ENCODE measurements at regions not wholly inside any gene's neighbourhood (a gene's known extent, or its start where the extent isn't known, plus 50 kb on each side); places are given as distances from the start of the nearest gene placed in this dataset.
"Not testable (repeated sequence)": the region's sequence is repeated elsewhere in the genome, so short reads cannot be mapped to it uniquely, and the experiment has no call there.

- no peak for ATAC-seq
- H3K4me1 ChIP-seq = peaks cover 0 to 24% of the 10 kb centered on the region in 2 donors
- H3K4me3 ChIP-seq = no peak overlapping the region
- H3K36me3 ChIP-seq = peaks cover 0 to 72% of the 10 kb centered on the region in 2 donors
- intact Hi-C loops (cut with DNase I) = no loop called here
- H3K27ac ChIP-seq = no peak overlapping the region
- H3K9me3 ChIP-seq = no peaks in the 10 kb centered on the region
- no peak for DNase-seq
- TF ChIP-seq, protein P1, sequence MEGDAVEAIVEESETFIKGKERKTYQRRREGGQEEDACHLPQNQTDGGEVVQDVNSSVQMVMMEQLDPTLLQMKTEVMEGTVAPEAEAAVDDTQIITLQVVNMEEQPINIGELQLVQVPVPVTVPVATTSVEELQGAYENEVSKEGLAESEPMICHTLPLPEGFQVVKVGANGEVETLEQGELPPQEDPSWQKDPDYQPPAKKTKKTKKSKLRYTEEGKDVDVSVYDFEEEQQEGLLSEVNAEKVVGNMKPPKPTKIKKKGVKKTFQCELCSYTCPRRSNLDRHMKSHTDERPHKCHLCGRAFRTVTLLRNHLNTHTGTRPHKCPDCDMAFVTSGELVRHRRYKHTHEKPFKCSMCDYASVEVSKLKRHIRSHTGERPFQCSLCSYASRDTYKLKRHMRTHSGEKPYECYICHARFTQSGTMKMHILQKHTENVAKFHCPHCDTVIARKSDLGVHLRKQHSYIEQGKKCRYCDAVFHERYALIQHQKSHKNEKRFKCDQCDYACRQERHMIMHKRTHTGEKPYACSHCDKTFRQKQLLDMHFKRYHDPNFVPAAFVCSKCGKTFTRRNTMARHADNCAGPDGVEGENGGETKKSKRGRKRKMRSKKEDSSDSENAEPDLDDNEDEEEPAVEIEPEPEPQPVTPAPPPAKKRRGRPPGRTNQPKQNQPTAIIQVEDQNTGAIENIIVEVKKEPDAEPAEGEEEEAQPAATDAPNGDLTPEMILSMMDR (IDR thresholded peaks at IDR 0.05) = no peak
- no peaks in the 10 kb centered on the region for H3K27me3 ChIP-seq
Observed at GRCh38 chr1:184820218-184820750, 65.6 kb upstream of the EDEM3 start.

DNA sequence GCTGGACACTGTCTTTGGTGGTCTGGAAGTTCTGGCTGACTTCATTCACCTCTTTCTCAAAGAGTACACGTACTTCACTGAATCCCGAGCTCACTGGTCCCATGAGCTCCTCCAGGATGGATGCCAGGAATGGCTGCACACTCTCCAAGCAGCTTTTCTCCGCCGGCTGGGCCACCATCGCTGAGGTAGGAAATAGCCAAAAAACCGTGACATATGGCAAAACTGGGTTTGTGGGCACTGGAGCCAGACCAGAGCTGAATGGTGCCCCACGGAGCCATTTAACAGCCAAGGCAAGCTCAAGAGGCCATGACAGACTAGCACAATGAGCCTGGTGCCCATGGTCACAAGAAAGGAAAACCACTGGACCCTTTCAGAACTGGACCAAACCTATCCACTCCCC is 64.0 kb upstream of the EDEM3 start:
- Histone ChIP-seq H3K36me3 (peaks cover 0 to 75% of the 10 kb centered on the region in 2 donors), H3K27ac (no peak overlapping the region), H3K9me3 (no peaks in the 10 kb centered on the region), H3K4me3 (no peak overlapping the region), H3K27me3 (no peaks in the 10 kb centered on the region), H3K4me1 (peaks cover 0 to 8% of the 10 kb centered on the region in 2 donors)
- ATAC-seq (no peak), DNase-seq (no peak)
- intact Hi-C loops (cut with DNase I) = no loop called here
- TF ChIP-seq, protein P1 (IDR thresholded peaks at IDR 0.05) = no peak

GRCh38 chr1:184817003-184817402 is 62.3 kb upstream of the EDEM3 start:
- H3K27ac ChIP-seq; ATAC-seq; DNase-seq; intact Hi-C loops (cut with DNase I); H3K9me3 ChIP-seq; H3K4me3 ChIP-seq; H3K4me1 ChIP-seq; H3K27me3 ChIP-seq: not testable (repeated sequence)
- H3K36me3 ChIP-seq = peaks cover 0 to 70% of the 10 kb centered on the region in 2 donors

GRCh38 chr1:184813528-184814089 is 59.0 kb upstream of the EDEM3 start:
- Histone ChIP-seq H3K27me3 (no peaks in the 10 kb centered on the region), H3K4me3 (no peak overlapping the region), H3K9me3 (no peaks in the 10 kb centered on the region), H3K4me1 (no peaks in the 10 kb centered on the region), H3K27ac (no peak overlapping the region), H3K36me3 (peaks cover 0 to 50% of the 10 kb centered on the region in 2 donors)
- no peak for ATAC-seq
- TF ChIP-seq, protein P1 (IDR thresholded peaks at IDR 0.05) = no peak
- no peak for DNase-seq
- intact Hi-C loops (cut with DNase I) = no loop called here

DNA sequence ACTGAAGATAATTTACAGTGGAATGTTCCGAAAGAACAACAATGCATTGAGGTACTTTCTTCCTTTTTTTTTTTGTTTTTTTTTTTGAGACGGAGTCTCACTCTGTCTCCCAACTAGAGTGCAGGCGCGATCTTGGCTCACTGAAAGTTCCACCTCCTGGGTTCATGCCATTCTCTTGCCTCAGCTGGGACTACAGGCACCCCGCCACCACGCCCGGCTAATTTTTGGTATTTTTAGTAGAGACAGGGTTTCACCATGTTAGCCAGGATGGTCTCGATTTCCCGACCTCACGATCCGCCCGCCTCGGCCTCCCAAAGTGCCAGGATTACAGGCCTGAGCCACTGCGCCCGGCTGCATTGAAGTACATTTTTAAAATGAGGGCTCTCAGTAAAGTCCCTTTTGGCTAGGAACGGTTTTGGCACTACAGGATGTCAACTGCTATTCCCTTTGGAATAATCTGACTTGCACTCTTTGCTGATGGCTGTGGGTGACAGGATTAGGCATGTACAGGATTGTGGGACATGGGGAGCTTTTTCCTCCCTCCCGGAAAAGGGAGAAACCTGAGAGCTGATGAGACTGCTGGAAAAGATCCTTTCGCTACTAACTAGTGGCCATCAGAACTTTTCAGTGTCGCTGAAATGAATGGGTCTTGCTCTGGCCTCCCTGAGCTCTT is 56.9 kb upstream of the EDEM3 start:
- TF ChIP-seq, protein P1 (IDR thresholded peaks at IDR 0.05) = no peak
- Histone ChIP-seq H3K27me3 (no peaks in the 10 kb centered on the region), H3K27ac (no peak overlapping the region), H3K9me3 (no peaks in the 10 kb centered on the region), H3K36me3 (peaks cover 0 to 46% of the 10 kb centered on the region in 2 donors), H3K4me3 (no peak overlapping the region), H3K4me1 (peaks cover 0 to 7% of the 10 kb centered on the region in 2 donors)
- intact Hi-C loops (cut with DNase I) = no loop called here
- DNase-seq (no peak), ATAC-seq (no peak)

Measured in left lung (tissue), 4 donors.